NCI-H748 (cell line): ENCODE measurements at regions not wholly inside any gene's neighbourhood (a gene's known extent, or its start where the extent isn't known, plus 50 kb on each side); places are given as distances from the start of the nearest gene placed in this dataset.

Experiments
- DNase-seq: peaks from one replicate; lab custom pipeline; 2025; ENCODE audit not compliant: unreplicated experiment; lab: John Stamatoyannopoulos, UW

GRCh38 chr17:10984220-10984619, 146.3 kb upstream of the PIRT start:
- no peak for DNase-seq

GRCh38 chr17:10976401-10976800, 138.5 kb upstream of the PIRT start:
- DNase-seq: no peak

- DNase-seq: no peak
Observed at GRCh38 chr17:10968007-10968406, 130.1 kb upstream of the PIRT start.

- DNase-seq: no peak
Observed at GRCh38 chr17:10956821-10957220, 118.9 kb upstream of the PIRT start.

GRCh38 chr17:10944819-10945218, 106.9 kb upstream of the PIRT start:
- DNase-seq: no peak

GRCh38 chr17:10936931-10937330, 99.0 kb upstream of the PIRT start:
- DNase-seq: no peak

GRCh38 chr17:10932938-10933337, 95.1 kb upstream of the PIRT start:
- DNase-seq: no peak

GRCh38 chr17:10931133-10931532, 93.2 kb upstream of the PIRT start:
- no peak for DNase-seq

GRCh38 chr17:10927712-10928111, 89.8 kb upstream of the PIRT start:
- DNase-seq: no peak

- no peak for DNase-seq
Observed at GRCh38 chr17:10920558-10921108, 82.7 kb upstream of the PIRT start.

- DNase-seq: no peak
Observed at GRCh38 chr17:10907370-10907769, 69.5 kb upstream of the PIRT start.

- no peak for DNase-seq
Observed at GRCh38 chr17:10899281-10899680, 61.4 kb upstream of the PIRT start.

GRCh38 chr17:10894220-10894619, 56.3 kb upstream of the PIRT start:
- no peak for DNase-seq

- no peak for DNase-seq
Observed at GRCh38 chr17:10888858-10889257, 51.0 kb upstream of the PIRT start.
